ENCODE measurements at regions not wholly inside any gene's neighbourhood (a gene's known extent, or its start where the extent isn't known, plus 50 kb on each side); places are given as distances from the start of the nearest gene placed in this dataset.

GRCh38 chr22:47390026-47390970 lies 627.8 kb downstream of the TBC1D22A start:
- H3K4me1 Mint-ChIP-seq, result no peaks in the 10 kb centered on the region
- no peaks in the 10 kb centered on the region for H3K9me3 Mint-ChIP-seq
- DNase-seq, result no peak
- H3K4me3 Mint-ChIP-seq, result no peak overlapping the region
- no peaks in the 10 kb centered on the region for H3K36me3 Mint-ChIP-seq
- peak overlapping the region in 1 of 10 donors; percentile 7 for H3K27ac Mint-ChIP-seq
- POLR2A ChIA-PET, result no interaction called here
- no peak for ATAC-seq
- peaks cover 0 to 4% (median 0%) of the 10 kb centered on the region in 5 donors for H3K27me3 Mint-ChIP-seq

- H3K9me3 Mint-ChIP-seq, result no peaks in the 10 kb centered on the region
- H3K36me3 Mint-ChIP-seq, result no peaks in the 10 kb centered on the region
- ATAC-seq, result no peak
- no peak for DNase-seq
- no peaks in the 10 kb centered on the region for H3K4me1 Mint-ChIP-seq
- no peak overlapping the region for H3K4me3 Mint-ChIP-seq
- POLR2A ChIA-PET, result no interaction called here
- no peak overlapping the region for H3K27ac Mint-ChIP-seq
- peaks cover 0 to 4% (median under 1%) of the 10 kb centered on the region in 5 donors for H3K27me3 Mint-ChIP-seq
These were observed 626.8 kb downstream of the TBC1D22A start for GRCh38 chr22:47389201-47389600.

- peaks cover 0 to 5% (median 3%) of the 10 kb centered on the region in 5 donors for H3K27me3 Mint-ChIP-seq
- no peak overlapping the region for H3K27ac Mint-ChIP-seq
- POLR2A ChIA-PET, result no interaction called here
- no peaks in the 10 kb centered on the region for H3K9me3 Mint-ChIP-seq
- no peak for DNase-seq
- no peaks in the 10 kb centered on the region for H3K4me1 Mint-ChIP-seq
- H3K36me3 Mint-ChIP-seq, result no peaks in the 10 kb centered on the region
- no peak overlapping the region for H3K4me3 Mint-ChIP-seq
- ATAC-seq, result no peak
These were observed 626.3 kb downstream of the TBC1D22A start for GRCh38 chr22:47388778-47389177.

- Mint-ChIP-seq H3K27ac (no peak overlapping the region), H3K36me3 (no peaks in the 10 kb centered on the region), H3K9me3 (no peaks in the 10 kb centered on the region), H3K4me1 (no peaks in the 10 kb centered on the region), H3K27me3 (peaks cover 0 to 9% (median 3%) of the 10 kb centered on the region in 5 donors), H3K4me3 (no peak overlapping the region)
- POLR2A ChIA-PET, result no interaction called here
- no peak for DNase-seq
- no peak for ATAC-seq
These were observed 625.9 kb downstream of the TBC1D22A start for GRCh38 chr22:47388331-47388730.

GRCh38 chr22:47386812-47387510 lies 624.5 kb downstream of the TBC1D22A start:
- Mint-ChIP-seq H3K4me1 (no peaks in the 10 kb centered on the region), H3K27ac (no peak overlapping the region), H3K36me3 (no peaks in the 10 kb centered on the region), H3K4me3 (no peak overlapping the region), H3K27me3 (peaks cover 0 to 10% (median 3%) of the 10 kb centered on the region in 5 donors), H3K9me3 (no peaks in the 10 kb centered on the region)
- ATAC-seq (no peak), DNase-seq (no peak)
- POLR2A ChIA-PET, result no interaction called here

- Mint-ChIP-seq H3K27ac (no peak overlapping the region), H3K36me3 (no peaks in the 10 kb centered on the region), H3K27me3 (peaks cover 0 to 10% (median 3%) of the 10 kb centered on the region in 5 donors), H3K4me1 (peaks cover 0 to 2% (median 0%) of the 10 kb centered on the region in 4 donors), H3K9me3 (no peaks in the 10 kb centered on the region), H3K4me3 (no peak overlapping the region)
- DNase-seq (no peak), ATAC-seq (no peak)
- POLR2A ChIA-PET, result no interaction called here
These were observed 622.5 kb downstream of the TBC1D22A start for GRCh38 chr22:47384977-47385376.

- DNase-seq (no peak), ATAC-seq (no peak)
- H3K27ac Mint-ChIP-seq, result no peak overlapping the region
- H3K27me3 Mint-ChIP-seq, result peaks cover 0 to 10% (median 3%) of the 10 kb centered on the region in 5 donors
- peaks cover 0 to 13% (median 0%) of the 10 kb centered on the region in 9 donors for H3K9me3 Mint-ChIP-seq
- H3K4me3 Mint-ChIP-seq, result no peak overlapping the region
- peaks cover 0 to 1% (median 0%) of the 10 kb centered on the region in 3 donors for H3K36me3 Mint-ChIP-seq
- peaks cover 0 to 5% (median under 1%) of the 10 kb centered on the region in 4 donors for H3K4me1 Mint-ChIP-seq
- POLR2A ChIA-PET, result no interaction called here
These were observed 619.9 kb downstream of the TBC1D22A start for GRCh38 chr22:47382164-47382890.

GRCh38 chr22:47381240-47381639 lies 618.8 kb downstream of the TBC1D22A start:
- H3K27me3 Mint-ChIP-seq, result peaks cover 0 to 10% (median 2%) of the 10 kb centered on the region in 5 donors
- peaks cover 0 to 5% (median under 1%) of the 10 kb centered on the region in 4 donors for H3K4me1 Mint-ChIP-seq
- peak overlapping the region in 1 of 10 donors; percentile 39 for H3K4me3 Mint-ChIP-seq
- DNase-seq (no peak), ATAC-seq (no peak)
- POLR2A ChIA-PET, result no interaction called here
- no peak overlapping the region for H3K27ac Mint-ChIP-seq
- H3K36me3 Mint-ChIP-seq, result peaks cover 0 to 1% (median 0%) of the 10 kb centered on the region in 3 donors
- peaks cover 0 to 13% (median 0%) of the 10 kb centered on the region in 9 donors for H3K9me3 Mint-ChIP-seq

GRCh38 chr22:47380692-47381091 lies 618.2 kb downstream of the TBC1D22A start:
- no peak for DNase-seq
- peaks cover 0 to 13% (median 0%) of the 10 kb centered on the region in 9 donors for H3K9me3 Mint-ChIP-seq
- no peak overlapping the region for H3K4me3 Mint-ChIP-seq
- peaks cover 0 to 1% (median 0%) of the 10 kb centered on the region in 3 donors for H3K36me3 Mint-ChIP-seq
- peaks cover 0 to 5% (median under 1%) of the 10 kb centered on the region in 4 donors for H3K4me1 Mint-ChIP-seq
- peaks cover 0 to 10% (median 1%) of the 10 kb centered on the region in 5 donors for H3K27me3 Mint-ChIP-seq
- POLR2A ChIA-PET, result no interaction called here
- peak overlapping the region in 1 of 10 donors; percentile 45 for H3K27ac Mint-ChIP-seq
- no peak for ATAC-seq

- Mint-ChIP-seq H3K4me1 (peaks cover 0 to 5% (median under 1%) of the 10 kb centered on the region in 4 donors), H3K27me3 (peaks cover 0 to 10% (median 7%) of the 10 kb centered on the region in 5 donors), H3K36me3 (peaks cover 0 to 1% (median 0%) of the 10 kb centered on the region in 3 donors), H3K27ac (no peak overlapping the region), H3K4me3 (no peak overlapping the region), H3K9me3 (peaks cover 0 to 13% (median 0%) of the 10 kb centered on the region in 9 donors)
- ATAC-seq, result no peak
- POLR2A ChIA-PET, result no interaction called here
- no peak for DNase-seq
These were observed 616.6 kb downstream of the TBC1D22A start for GRCh38 chr22:47379037-47379436.

- Mint-ChIP-seq H3K27ac (peak overlapping the region in 1 of 10 donors; percentile 57), H3K9me3 (peaks cover 0 to 13% (median 0%) of the 10 kb centered on the region in 9 donors), H3K4me3 (no peak overlapping the region), H3K27me3 (peaks cover 0 to 12% (median 8%) of the 10 kb centered on the region in 5 donors), H3K4me1 (peaks cover 0 to 5% (median under 1%) of the 10 kb centered on the region in 4 donors), H3K36me3 (peaks cover 0 to 1% (median 0%) of the 10 kb centered on the region in 3 donors)
- DNase-seq (no peak), ATAC-seq (no peak)
- POLR2A ChIA-PET, result no interaction called here
These were observed 615.6 kb downstream of the TBC1D22A start for GRCh38 chr22:47377926-47378560.

- POLR2A ChIA-PET, result no interaction called here
- H3K4me3 Mint-ChIP-seq, result peak overlapping the region in 1 of 10 donors; percentile 51
- no peak overlapping the region for H3K27ac Mint-ChIP-seq
- H3K36me3 Mint-ChIP-seq, result peaks cover 0 to 1% (median 0%) of the 10 kb centered on the region in 3 donors
- peaks cover 0 to 13% (median 0%) of the 10 kb centered on the region in 9 donors for H3K9me3 Mint-ChIP-seq
- DNase-seq, result peak in 1 of 10 donors; percentile 19
- H3K27me3 Mint-ChIP-seq, result peaks cover 0 to 16% (median 16%) of the 10 kb centered on the region in 5 donors
- ATAC-seq, result no peak
- H3K4me1 Mint-ChIP-seq, result peaks cover 0 to 5% (median under 1%) of the 10 kb centered on the region in 4 donors
These were observed 614.6 kb downstream of the TBC1D22A start for GRCh38 chr22:47376901-47377505.

Data from naive thymus-derived CD8-positive, alpha-beta T cell (primary cell).